GOT3 (cell line): ENCODE measurements at regions not wholly inside any gene's neighbourhood (a gene's known extent, or its start where the extent isn't known, plus 50 kb on each side); places are given as distances from the start of the nearest gene placed in this dataset.

ENCODE experiments used
- DNase-seq: peaks from one replicate; lab custom pipeline; 2025; ENCODE audit warnings: mixed read lengths; lab: John Stamatoyannopoulos, UW

- no peak for DNase-seq
Measured at GRCh38 chr10:78479467-78479866, 445.8 kb downstream of the RPS24 start.

DNA sequence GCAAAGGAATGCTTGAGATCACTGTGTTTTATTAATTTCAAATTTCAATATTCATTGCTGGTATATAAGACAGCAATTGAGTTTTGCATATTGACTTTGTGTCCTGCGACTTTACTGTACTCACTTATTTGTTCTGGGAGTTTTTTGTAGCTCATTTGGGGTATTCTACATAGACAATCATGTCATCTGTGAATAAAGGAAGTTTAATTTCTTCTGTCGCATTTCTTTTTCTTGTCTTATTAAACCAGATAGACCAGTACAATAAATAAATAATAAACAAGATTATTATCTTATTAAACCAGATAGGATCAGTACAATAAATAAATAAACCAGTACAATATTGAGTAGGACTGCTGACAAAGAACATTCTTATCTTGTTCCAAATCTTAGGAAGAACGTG lies 448.2 kb downstream of the RPS24 start:
- no peak for DNase-seq

DNA sequence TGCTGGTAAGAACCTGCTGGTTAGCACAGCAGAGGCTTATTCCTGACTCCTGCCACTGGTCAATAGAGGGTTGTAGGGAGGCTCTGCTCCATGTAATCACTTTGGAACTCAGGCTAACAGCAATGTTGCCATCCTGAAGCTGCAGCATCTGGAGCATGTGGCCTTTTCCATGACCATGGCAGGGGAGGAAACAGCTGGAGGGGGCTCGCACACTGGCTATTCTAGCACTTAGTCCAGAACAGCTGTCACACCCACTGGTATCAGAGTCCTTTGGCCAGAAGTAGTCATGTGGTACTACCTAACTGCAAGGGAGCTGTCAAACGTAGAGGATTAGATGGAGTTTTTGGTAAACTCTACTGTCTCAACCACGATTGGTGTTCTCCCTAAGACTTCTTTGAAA lies 450.0 kb downstream of the RPS24 start:
- DNase-seq = no peak

- no peak for DNase-seq
Measured at GRCh38 chr10:78489034-78489433, 455.4 kb downstream of the RPS24 start.

DNA sequence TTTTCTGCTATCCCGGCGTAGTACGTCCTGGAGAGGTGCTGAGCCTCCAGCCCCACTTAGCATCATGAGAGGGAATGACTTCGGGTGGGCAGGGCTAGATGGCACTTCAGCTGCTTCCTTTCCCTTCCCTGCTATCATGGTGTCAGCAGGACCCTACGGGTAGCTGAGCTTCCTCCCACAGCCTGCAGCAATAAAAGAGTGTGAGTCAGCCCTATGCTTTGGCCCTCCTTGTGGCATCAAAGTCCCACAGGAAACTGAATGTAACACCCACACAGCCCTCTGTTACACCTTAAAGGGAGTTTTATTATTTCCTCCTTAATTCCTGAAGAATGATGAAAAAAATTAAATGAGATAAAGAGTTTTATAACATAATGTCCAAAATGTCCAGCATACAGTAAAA lies 458.1 kb downstream of the RPS24 start:
- DNase-seq = no peak

- DNase-seq = no peak
Measured at GRCh38 chr10:78492424-78492823, 458.8 kb downstream of the RPS24 start.

GRCh38 chr10:78494179-78494578 lies 460.5 kb downstream of the RPS24 start:
- no peak for DNase-seq

- no peak for DNase-seq
Measured at GRCh38 chr10:78502210-78502936, 468.7 kb downstream of the RPS24 start.

DNA sequence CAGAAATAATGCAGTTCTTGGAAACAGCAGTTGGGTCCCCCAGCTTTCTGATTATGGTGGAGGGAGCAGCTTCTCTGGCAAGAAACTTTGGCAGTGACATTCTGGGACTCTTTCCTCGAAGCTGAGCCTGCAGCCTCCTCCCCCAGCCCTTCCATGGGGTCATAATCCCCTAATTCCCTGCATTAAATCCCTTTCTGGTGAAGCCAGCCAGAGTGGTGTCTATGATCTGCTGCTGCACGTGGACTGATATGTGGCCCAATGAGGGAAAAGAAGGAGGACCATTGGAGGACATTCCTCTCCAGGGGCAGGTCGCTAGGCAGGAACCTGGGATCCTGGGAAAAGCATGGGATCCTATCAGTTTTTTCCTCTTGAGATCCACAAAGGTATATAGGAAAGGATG lies 470.5 kb downstream of the RPS24 start:
- no peak for DNase-seq

GRCh38 chr10:78505657-78506056 lies 472.0 kb downstream of the RPS24 start:
- no peak for DNase-seq

GRCh38 chr10:78506614-78507013 lies 473.0 kb downstream of the RPS24 start:
- DNase-seq = no peak

DNA sequence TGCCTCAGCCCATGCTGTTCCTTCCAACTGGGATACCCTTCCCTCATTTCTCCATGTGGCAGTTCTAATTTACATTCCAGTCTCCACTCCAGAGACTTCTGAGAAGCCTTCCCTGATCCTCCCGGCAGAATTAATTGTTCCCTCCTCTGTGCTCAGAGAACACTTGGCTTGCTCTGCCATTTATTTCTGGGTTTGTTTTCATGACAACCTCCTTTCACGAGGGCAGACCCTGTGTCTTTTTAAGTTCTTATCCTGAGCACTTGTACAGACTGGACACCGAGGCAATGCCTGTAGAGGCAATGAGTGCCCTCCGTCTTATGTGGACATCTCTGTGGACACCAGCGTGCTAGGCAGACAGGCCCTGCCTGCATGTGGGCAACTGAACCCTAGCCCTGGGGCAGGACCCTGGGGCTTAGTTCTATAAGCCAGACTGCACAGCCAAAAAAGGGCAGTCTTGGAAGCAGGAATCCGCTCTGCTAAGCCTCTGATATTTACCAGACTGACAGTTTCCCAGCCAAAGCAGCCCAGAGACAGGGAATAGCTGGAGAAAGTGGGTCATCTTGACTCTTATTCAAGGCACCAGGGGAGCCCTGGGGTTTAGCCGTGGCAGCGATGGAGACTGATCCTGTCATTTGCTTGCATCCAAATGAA lies 474.0 kb downstream of the RPS24 start:
- DNase-seq = no peak

- DNase-seq = no peak
Measured at GRCh38 chr10:78508955-78509748, 475.5 kb downstream of the RPS24 start.

DNA sequence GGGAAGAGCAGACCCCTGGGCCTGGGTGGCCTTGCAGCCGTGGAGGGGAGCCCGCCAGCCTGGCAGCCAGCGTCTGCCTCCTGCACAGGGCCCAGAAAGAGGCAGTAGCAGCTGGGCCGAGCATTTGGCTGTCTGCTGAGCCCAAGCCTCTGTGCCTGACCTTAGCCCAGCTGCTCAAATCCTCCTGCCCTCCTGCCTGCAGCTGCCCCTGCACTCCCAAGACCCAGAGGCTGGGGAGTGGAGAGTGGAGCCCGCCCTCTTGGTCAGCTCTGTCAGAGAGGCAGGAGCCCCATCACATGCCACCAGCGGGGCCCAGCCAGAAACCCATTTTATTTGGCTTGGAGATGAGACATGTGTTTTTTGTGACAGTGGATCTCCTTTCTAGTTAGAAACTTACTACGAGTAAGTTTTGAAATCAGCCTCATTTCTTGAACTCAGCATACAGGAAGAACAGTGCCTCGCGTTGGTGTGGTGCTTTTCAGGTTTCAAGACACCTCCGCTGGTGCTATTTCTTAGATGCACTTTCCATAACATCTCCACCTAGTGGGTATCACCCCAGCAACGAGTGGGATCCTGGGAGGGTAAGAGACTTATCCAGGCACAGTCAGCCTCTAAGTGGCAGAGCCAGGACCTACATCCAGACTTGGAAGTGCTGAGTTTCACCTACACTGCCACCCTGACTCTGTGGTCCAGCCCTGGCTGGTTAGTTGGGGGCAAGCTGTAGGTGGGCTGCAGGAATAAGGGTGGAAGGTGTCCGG lies 477.1 kb downstream of the RPS24 start:
- no peak for DNase-seq

- no peak for DNase-seq
Measured at GRCh38 chr10:78511324-78512204, 477.9 kb downstream of the RPS24 start.

DNA sequence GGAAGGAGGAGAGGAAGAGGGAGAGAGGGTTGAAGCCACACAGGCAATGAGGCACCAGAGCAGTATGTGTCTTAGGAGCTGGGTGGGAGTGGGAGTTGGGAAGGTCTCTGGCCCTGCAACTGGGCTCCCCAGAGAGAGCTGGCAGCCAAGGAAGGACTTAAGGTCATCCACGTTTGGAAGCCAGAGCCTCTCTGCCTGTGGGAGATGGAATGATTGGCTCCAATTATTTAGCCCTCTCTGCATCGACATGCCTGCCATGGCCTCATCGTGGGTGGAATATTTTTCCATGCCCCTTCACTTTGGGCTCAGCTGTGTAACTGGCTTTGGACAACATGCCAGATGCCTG lies 478.5 kb downstream of the RPS24 start:
- no peak for DNase-seq

- no peak for DNase-seq
Measured at GRCh38 chr10:78513330-78513729, 479.7 kb downstream of the RPS24 start.

- DNase-seq = no peak
Measured at GRCh38 chr10:78513986-78514385, 480.3 kb downstream of the RPS24 start.

DNA sequence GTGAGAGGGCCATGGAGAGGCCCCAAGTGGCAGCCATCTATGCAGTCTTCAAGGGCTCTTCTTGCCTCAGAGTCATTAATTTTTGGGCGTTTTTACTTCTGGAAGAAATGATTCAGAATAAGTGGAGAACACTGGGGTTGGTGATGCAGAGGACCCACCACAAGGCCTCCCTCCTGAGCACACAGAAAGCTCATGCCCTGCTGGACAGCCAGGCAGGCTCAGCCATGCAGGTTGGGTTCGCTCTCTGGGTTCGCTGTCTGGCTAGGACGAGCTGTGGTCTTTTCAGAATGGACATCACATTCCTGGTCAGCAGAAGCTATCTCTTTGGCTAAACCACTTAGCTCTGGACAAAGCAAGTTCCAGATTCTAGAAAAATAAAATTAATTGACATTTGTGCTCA lies 480.8 kb downstream of the RPS24 start:
- DNase-seq = no peak

DNA sequence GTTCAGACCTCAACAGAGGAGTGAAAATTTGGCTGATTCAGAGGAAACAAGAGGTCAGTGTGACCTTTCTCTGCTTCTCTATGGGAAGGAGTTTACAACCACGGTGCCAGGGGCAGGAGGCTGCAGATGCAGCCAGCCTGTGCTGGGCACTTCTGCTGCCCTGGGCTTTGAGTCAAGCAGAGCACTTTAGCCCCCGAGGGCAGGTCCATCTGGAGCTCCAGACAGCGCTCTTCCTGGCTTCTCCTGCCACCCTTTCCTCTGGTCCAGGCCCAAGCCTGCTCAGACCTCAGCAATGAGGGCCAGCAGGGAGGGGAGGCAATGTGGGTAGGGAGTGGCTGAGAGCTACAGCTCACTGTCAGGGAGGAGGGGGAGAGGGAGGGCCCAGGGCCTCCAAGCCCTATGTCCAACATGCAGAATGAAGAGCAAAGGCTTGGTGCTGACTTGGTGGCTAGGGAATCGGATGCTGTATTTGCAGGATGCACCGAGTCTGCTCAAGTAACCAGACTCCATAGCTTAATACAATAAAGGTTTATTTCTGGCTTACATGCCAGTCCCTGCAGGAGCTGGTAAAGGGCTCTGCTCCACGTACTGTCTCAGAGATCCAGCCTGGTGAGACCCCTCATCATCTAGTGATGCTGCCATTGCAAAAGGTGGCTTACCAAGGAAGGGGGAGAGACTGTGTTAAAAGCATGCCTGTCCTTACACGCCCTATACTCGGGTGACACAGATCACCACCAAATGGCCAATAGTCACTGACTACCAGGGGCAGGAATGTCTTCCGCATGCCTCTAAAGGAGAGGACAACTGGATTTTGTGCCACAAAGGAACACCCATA lies 481.6 kb downstream of the RPS24 start:
- no peak for DNase-seq

- no peak for DNase-seq
Measured at GRCh38 chr10:78515873-78516153, 482.1 kb downstream of the RPS24 start.
